H1 (cell line): ENCODE measurements at regions not wholly inside any gene's neighbourhood (a gene's known extent, or its start where the extent isn't known, plus 50 kb on each side); places are given as distances from the start of the nearest gene placed in this dataset.

Experiments
- CTCF ChIA-PET: fragments of 300-600 bp; sonication (Branson Sonifier 250); formaldehyde crosslinking; loops from one replicate; lab custom pipeline; 2021; ENCODE audit not compliant: partially characterized antibody; lab: Charles Lee
- POLR2A ChIA-PET: fragments of 300-600 bp; sonication (Branson Sonifier 250); formaldehyde crosslinking; loops from one replicate; lab custom pipeline; 2021; ENCODE audit warnings: inconsistent platforms; ENCODE audit not compliant: partially characterized antibody; lab: Charles Lee
- DNase-seq, 2 experiments: peaks; one replicate each; pipeline versions ENCODE4 v3.0.0 to v3.0.0-alpha.2; 2010 to 2022; ENCODE audit warnings: low spot score in 2 of 2, low read depth in 1 of 2, mixed read lengths in 1 of 2
- FAIRE-seq: peaks from 2 replicates; lab custom pipeline; 2011; peaks lifted over from hg19 to GRCh38; lab: Jason Lieb, UNC
- H2AFZ ChIP-seq: 2 replicates; pipeline ENCODE4 v1.8.1; 2012; ENCODE audit warnings: low read length, inconsistent platforms
- H2AK5ac ChIP-seq: 2 replicates; pipeline ENCODE4 v1.6.1; 2013; ENCODE audit warnings: low read depth, low read length
- H2BK120ac ChIP-seq: replicated peaks from 2 replicates; pipeline ENCODE3; 2013; ENCODE audit warnings: low read depth, low read length, inconsistent platforms
- H2BK12ac ChIP-seq: 2 replicates; pipeline ENCODE4 v1.6.1; 2013; ENCODE audit warnings: low read depth, low read length
- H2BK15ac ChIP-seq: 2 replicates; pipeline ENCODE4 v1.6.1; 2013; ENCODE audit warnings: low read length
- H2BK20ac ChIP-seq: 2 replicates; pipeline ENCODE4 v1.6.1; 2013; ENCODE audit warnings: low read length
- H2BK5ac ChIP-seq: 2 replicates; pipeline ENCODE4 v1.6.1; 2013; ENCODE audit warnings: low read depth, low read length
- H3K14ac ChIP-seq: 2 replicates; pipeline ENCODE4 v1.6.1; 2013; ENCODE audit warnings: inconsistent platforms; ENCODE audit not compliant: insufficient read length
- H3K18ac ChIP-seq: 2 replicates; pipeline ENCODE4 v1.6.1; 2013; ENCODE audit warnings: low read length; ENCODE audit errors: extremely low read depth
- H3K23ac ChIP-seq: 2 replicates; pipeline ENCODE4 v1.6.1; 2013; ENCODE audit warnings: inconsistent platforms; ENCODE audit not compliant: insufficient read length
- H3K23me2 ChIP-seq: 2 replicates; pipeline ENCODE4 v1.6.1; 2013; ENCODE audit warnings: low read depth, low read length
- H3K27ac ChIP-seq: 2 replicates; pipeline ENCODE4 v1.6.1; 2011; ENCODE audit warnings: low read depth, low read length, inconsistent platforms
- H3K27me3 ChIP-seq, 4 experiments: replicated peaks in 1 of 4; 1 replicate in 1 of 4; 2 replicates in 3 of 4; pipeline versions ENCODE4 v1.6.1 to v1.8.1; 2011 to 2013; ENCODE audit warnings: low read length in 3 of 4, mild to moderate bottlenecking in 3 of 4, inconsistent platforms in 2 of 4, mixed read lengths in 2 of 4, moderate library complexity in 1 of 4; ENCODE audit not compliant: control insufficient read depth in 3 of 4, insufficient read depth in 3 of 4; ENCODE audit errors: extremely low read depth in 1 of 4
- H3K36me3 ChIP-seq, 4 experiments: 2 replicates each; pipeline versions ENCODE4 v1.6.1 to v1.8.1; 2011 to 2013; ENCODE audit warnings: mild to moderate bottlenecking in 4 of 4, low read length in 3 of 4, moderate library complexity in 2 of 4, control low read depth in 1 of 4, inconsistent platforms in 1 of 4; ENCODE audit not compliant: insufficient read depth in 4 of 4, control insufficient read depth in 2 of 4
- H3K4ac ChIP-seq: replicated peaks from 2 replicates; pipeline ENCODE3; 2013; ENCODE audit warnings: low read length, low read depth, mixed read lengths, inconsistent platforms; ENCODE audit not compliant: insufficient read length
- H3K4me1 ChIP-seq, 4 experiments: replicated peaks in 1 of 4; 1 replicate in 1 of 4; 2 replicates in 3 of 4; pipeline versions ENCODE4 v1.6.1 to v1.8.1; 2011 to 2013; ENCODE audit warnings: low read length in 3 of 4, inconsistent platforms in 2 of 4, mixed read lengths in 1 of 4; ENCODE audit not compliant: insufficient read depth in 4 of 4, control insufficient read depth in 3 of 4
- H3K4me2 ChIP-seq, 2 experiments: 2 replicates each; pipeline versions ENCODE4 v1.6.1 to v1.8.1; 2011 to 2013; ENCODE audit warnings: low read depth in 2 of 2, low read length in 2 of 2, control low read depth in 1 of 2, inconsistent platforms in 1 of 2, mild to moderate bottlenecking in 1 of 2; ENCODE audit not compliant: insufficient read depth in 1 of 2
- H3K4me3 ChIP-seq, 4 experiments: fragments of 200-600, 300-600 bp in 1 of 4; sonication (generic), shearing (Covaris generic), sonication (Bioruptor Twin) in 1 of 4; 2 replicates each; pipeline versions ENCODE4 v1.5.1 to v1.8.1; 2011 to 2016; ENCODE audit warnings: low read length in 4 of 4, low read depth in 3 of 4, control low read depth in 2 of 4, inconsistent platforms in 2 of 4, mild to moderate bottlenecking in 2 of 4, mixed read lengths in 1 of 4, moderate library complexity in 1 of 4; ENCODE audit not compliant: insufficient read depth in 2 of 4; ENCODE audit errors: extremely low read depth in 1 of 4
- H3K56ac ChIP-seq: replicated peaks from 2 replicates; pipeline ENCODE3; 2013; ENCODE audit warnings: low read depth, mild to moderate bottlenecking, mixed read lengths, low read length, inconsistent platforms; ENCODE audit not compliant: insufficient read length
- H3K79me1 ChIP-seq: 2 replicates; pipeline ENCODE4 v1.6.1; 2013; ENCODE audit warnings: low read depth, low read length, control low read depth
- H3K79me2 ChIP-seq, 2 experiments: 2 replicates each; pipeline versions ENCODE4 v1.6.1 to v1.8.1; 2012 to 2013; ENCODE audit warnings: low read length in 2 of 2, mild to moderate bottlenecking in 2 of 2, inconsistent platforms in 1 of 2; ENCODE audit not compliant: insufficient read depth in 2 of 2, control insufficient read depth in 1 of 2
- H3K9ac ChIP-seq, 4 experiments: replicated peaks in 1 of 4; 1 replicate in 1 of 4; 2 replicates in 3 of 4; pipeline versions ENCODE4 v1.6.1 to v1.8.1; 2011 to 2013; ENCODE audit warnings: low read depth in 3 of 4, low read length in 3 of 4, control low read depth in 2 of 4, mild to moderate bottlenecking in 2 of 4, moderate library complexity in 2 of 4, inconsistent platforms in 1 of 4; ENCODE audit errors: extremely low read depth in 1 of 4
- H3K9me3 ChIP-seq, 2 experiments: 2 replicates each; pipeline versions ENCODE4 v1.6.1 to v1.8.1; 2012 to 2013; ENCODE audit warnings: mild to moderate bottlenecking in 2 of 2, moderate library complexity in 2 of 2, control low read depth in 1 of 2, inconsistent platforms in 1 of 2, low read depth in 1 of 2, low read length in 1 of 2, mixed read lengths in 1 of 2; ENCODE audit not compliant: insufficient read depth in 2 of 2
- H4K20me1 ChIP-seq, 2 experiments: replicated peaks in 1 of 2; 2 replicates each; pipeline versions ENCODE3 to v1.8.1; 2011 to 2013; ENCODE audit warnings: inconsistent platforms in 2 of 2, low read length in 2 of 2, mild to moderate bottlenecking in 1 of 2; ENCODE audit not compliant: insufficient read depth in 2 of 2, control insufficient read depth in 1 of 2
- H4K5ac ChIP-seq: 2 replicates; pipeline ENCODE4 v1.6.1; 2013; ENCODE audit warnings: low read length, low read depth, mixed read lengths, inconsistent platforms; ENCODE audit not compliant: insufficient read length
- H4K8ac ChIP-seq: 2 replicates; pipeline ENCODE4 v1.8.0; 2013; ENCODE audit warnings: mild to moderate bottlenecking, moderate library complexity, low read length, inconsistent platforms; ENCODE audit not compliant: insufficient read depth; ENCODE audit errors: extremely low read depth
- H4K91ac ChIP-seq: replicated peaks from 2 replicates; pipeline ENCODE3; 2013; ENCODE audit warnings: low read length, mixed read lengths, inconsistent platforms; ENCODE audit not compliant: insufficient read length
- CBX8 ChIP-seq: fragments of 300-800, 300-1000 bp; sonication (generic); IDR thresholded peaks from 2 replicates; pipeline ENCODE4 v1.7.1; 2016; ENCODE audit warnings: low read depth, low read length, borderline replicate concordance
- EZH2 ChIP-seq: fragments of 200-600 bp; sonication (generic); IDR thresholded peaks from 2 replicates; pipeline ENCODE4 v1.7.1; 2012; ENCODE audit warnings: low read depth, mild to moderate bottlenecking, moderate library complexity, low read length, inconsistent platforms; ENCODE audit not compliant: severe bottlenecking
- GTF2F1 ChIP-seq: IDR thresholded peaks from 2 replicates; pipeline ENCODE4 v1.6.1; 2012; ENCODE audit warnings: low read depth, low read length, improper control_type of control experiment, borderline replicate concordance
- JUN ChIP-seq: IDR thresholded peaks from 2 replicates; pipeline ENCODE4 v1.6.1; 2011; ENCODE audit warnings: low read depth, mild to moderate bottlenecking, improper control_type of control experiment, low read length
- KDM4A ChIP-seq: IDR thresholded peaks from one replicate; pipeline ENCODE4 v1.7.1; 2012; ENCODE audit warnings: low read depth, mild to moderate bottlenecking, moderate library complexity, low read length, inconsistent platforms; ENCODE audit not compliant: severe bottlenecking
- POU5F1 ChIP-seq: IDR thresholded peaks from 2 replicates; pipeline ENCODE4 v1.6.1; 2011; ENCODE audit warnings: low read depth, mild to moderate bottlenecking, low read length, moderate library complexity
- WGBS, 2 experiments: shearing (Covaris generic) in 1 of 2; methylation state at CpG; one replicate each; pipeline versions ENCODE4 v1.1.6 to v1.1.7; 2013 to 2015; ENCODE audit warnings: low lambda C conversion rate in 2 of 2, mixed read lengths in 2 of 2, inconsistent platforms in 1 of 2, low coverage in 1 of 2, missing lambda C conversion rate in 1 of 2; ENCODE audit not compliant: insufficient replicate concordance in 2 of 2, insufficient coverage in 1 of 2, insufficient read length in 1 of 2; ENCODE audit errors: extremely low coverage in 1 of 2, missing lambda C conversion rate in 1 of 2; 5-methylcytosine and 5-hydroxymethylcytosine counted together

DNA sequence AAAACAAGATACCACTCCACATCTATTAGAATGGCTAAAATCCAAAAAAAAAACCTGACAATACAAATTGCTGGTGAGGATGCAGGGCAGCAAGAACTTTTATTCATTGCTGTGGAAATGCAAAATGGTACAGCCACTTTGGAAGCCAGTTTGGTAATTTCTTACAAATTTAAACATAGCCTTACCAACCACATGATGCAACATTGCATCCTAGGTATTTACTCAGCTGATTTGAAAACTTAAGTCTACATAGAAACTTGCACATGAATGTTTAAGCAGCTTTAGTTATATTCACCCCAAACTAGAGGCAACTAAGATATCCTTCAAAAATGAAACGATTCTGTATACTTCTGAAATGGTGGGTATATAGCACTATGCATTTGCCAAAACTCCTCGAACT is 178.8 kb upstream of the PDE4B start:
- H2BK120ac ChIP-seq, result no peak overlapping the region
- H3K79me1 ChIP-seq, result no peaks in the 10 kb centered on the region
- no peak overlapping the region for H4K8ac ChIP-seq
- H2BK15ac ChIP-seq, result no peak overlapping the region
- no peaks in the 10 kb centered on the region for H3K36me3 ChIP-seq
- H4K91ac ChIP-seq, result no peak overlapping the region
- H3K4me3 ChIP-seq, result no peak overlapping the region
- no peak overlapping the region for H3K18ac ChIP-seq
- no peak overlapping the region for H3K14ac ChIP-seq
- no peak overlapping the region for H2BK5ac ChIP-seq
- H4K5ac ChIP-seq, result no peak overlapping the region
- no peak overlapping the region for H3K4me2 ChIP-seq
- no peak overlapping the region for H3K27ac ChIP-seq
- H3K9me3 ChIP-seq, result no peaks in the 10 kb centered on the region
- no peak overlapping the region for H3K4ac ChIP-seq
- TF ChIP-seq POU5F1 (no peak), CBX8 (no peak), EZH2 (no peak), JUN (no peak), KDM4A (no peak), GTF2F1 (no peak)
- H2BK12ac ChIP-seq, result no peak overlapping the region
- FAIRE-seq (no peak), DNase-seq (no peak)
- WGBS, 2 experiments, result 89% methylated on average over 2 of the region's 2 CpGs; no CpG with 5 or more reads in 1 of the 2 experiments
- no peaks in the 10 kb centered on the region for H3K4me1 ChIP-seq
- H2AK5ac ChIP-seq, result no peak overlapping the region
- H3K9ac ChIP-seq, result no peak overlapping the region
- H4K20me1 ChIP-seq, result no peaks in the 10 kb centered on the region
- H3K56ac ChIP-seq, result no peak overlapping the region
- POLR2A ChIA-PET, result no interaction called here
- H2AFZ ChIP-seq, result no peak overlapping the region
- no peak overlapping the region for H2BK20ac ChIP-seq
- no peaks in the 10 kb centered on the region for H3K27me3 ChIP-seq
- H3K79me2 ChIP-seq, result no peaks in the 10 kb centered on the region
- no peak overlapping the region for H3K23ac ChIP-seq
- H3K23me2 ChIP-seq, result peaks cover 2% of the 10 kb centered on the region; the same call in 1 of the 2 replicates
- CTCF ChIA-PET, result no interaction called here
